ENCODE measurements at regions not wholly inside any gene's neighbourhood (a gene's known extent, or its start where the extent isn't known, plus 50 kb on each side); places are given as distances from the start of the nearest gene placed in this dataset.

DNA sequence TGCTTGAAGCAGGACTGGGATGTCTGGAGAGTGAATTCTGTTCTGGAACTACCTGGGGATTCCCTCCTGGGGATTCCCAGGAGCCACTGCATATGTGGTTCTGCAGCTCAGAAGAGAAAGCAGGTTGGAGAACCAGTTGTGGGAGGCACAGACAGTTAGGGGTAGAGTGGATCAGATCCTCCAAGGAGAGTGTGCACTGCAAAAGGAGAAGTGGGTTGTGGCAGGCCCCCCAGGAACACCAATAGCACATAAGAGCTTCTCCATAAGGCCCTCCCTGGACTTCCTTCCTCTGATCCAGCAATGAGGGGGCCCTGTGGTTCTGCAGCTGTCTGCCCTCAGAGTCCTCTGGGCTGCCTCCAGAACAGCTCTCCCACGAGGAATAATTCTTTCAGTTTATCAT, 369.2 kb upstream of the CNR1 start:
- no peaks in the 10 kb centered on the region for H3K36me3 ChIP-seq (ENCODE audit: low read depth)
- DNase-seq: no peak
- no peak for ATAC-seq
- TF ChIP-seq, protein P1, sequence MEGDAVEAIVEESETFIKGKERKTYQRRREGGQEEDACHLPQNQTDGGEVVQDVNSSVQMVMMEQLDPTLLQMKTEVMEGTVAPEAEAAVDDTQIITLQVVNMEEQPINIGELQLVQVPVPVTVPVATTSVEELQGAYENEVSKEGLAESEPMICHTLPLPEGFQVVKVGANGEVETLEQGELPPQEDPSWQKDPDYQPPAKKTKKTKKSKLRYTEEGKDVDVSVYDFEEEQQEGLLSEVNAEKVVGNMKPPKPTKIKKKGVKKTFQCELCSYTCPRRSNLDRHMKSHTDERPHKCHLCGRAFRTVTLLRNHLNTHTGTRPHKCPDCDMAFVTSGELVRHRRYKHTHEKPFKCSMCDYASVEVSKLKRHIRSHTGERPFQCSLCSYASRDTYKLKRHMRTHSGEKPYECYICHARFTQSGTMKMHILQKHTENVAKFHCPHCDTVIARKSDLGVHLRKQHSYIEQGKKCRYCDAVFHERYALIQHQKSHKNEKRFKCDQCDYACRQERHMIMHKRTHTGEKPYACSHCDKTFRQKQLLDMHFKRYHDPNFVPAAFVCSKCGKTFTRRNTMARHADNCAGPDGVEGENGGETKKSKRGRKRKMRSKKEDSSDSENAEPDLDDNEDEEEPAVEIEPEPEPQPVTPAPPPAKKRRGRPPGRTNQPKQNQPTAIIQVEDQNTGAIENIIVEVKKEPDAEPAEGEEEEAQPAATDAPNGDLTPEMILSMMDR (IDR thresholded peaks at IDR 0.05): no peak
- H3K9me3 ChIP-seq: no peaks in the 10 kb centered on the region
- H3K4me3 ChIP-seq: no peak overlapping the region
- H3K4me1 ChIP-seq (ENCODE audit: low read depth): no peaks in the 10 kb centered on the region
- intact Hi-C loops (cut with DNase I, micrococcal nuclease): no loop called here

DNA sequence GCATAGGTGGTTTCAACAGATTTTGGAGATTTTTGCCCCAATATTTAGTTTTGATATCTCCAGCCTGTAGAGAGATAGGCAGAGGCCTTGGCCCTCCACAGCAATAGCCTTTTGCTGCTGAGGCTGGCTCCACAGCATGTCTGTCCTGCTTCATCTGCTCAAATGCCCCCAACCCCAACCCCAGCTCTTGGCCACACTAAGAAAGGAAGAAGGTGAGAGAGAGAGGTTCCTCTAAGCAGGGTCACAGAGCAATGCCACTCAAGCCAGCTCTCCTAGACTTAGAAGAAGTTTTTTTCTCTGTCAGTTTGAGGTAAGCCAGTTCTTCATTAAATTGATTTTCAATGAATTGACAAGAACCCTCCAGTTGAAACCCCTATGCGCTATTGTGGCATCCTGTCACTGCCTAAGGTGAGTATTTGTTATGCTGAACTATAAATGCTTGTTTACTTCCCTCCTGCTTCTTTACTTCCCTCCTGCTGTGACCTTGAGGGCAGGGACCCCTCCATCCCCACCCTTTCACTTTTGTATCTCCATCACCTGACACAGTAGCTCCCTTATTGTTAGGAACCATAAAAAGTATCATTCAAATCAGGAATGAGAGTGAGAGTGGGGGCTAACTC, 366.2 kb upstream of the CNR1 start:
- intact Hi-C loops (cut with DNase I, micrococcal nuclease): no loop called here
- H3K36me3 ChIP-seq (ENCODE audit: low read depth): no peaks in the 10 kb centered on the region
- H3K9me3 ChIP-seq: no peaks in the 10 kb centered on the region
- no peak overlapping the region for H3K4me3 ChIP-seq
- ATAC-seq (no peak), DNase-seq (no peak)
- H3K4me1 ChIP-seq (ENCODE audit: low read depth): no peaks in the 10 kb centered on the region
- TF ChIP-seq, protein P1 (IDR thresholded peaks at IDR 0.05): no peak

DNA sequence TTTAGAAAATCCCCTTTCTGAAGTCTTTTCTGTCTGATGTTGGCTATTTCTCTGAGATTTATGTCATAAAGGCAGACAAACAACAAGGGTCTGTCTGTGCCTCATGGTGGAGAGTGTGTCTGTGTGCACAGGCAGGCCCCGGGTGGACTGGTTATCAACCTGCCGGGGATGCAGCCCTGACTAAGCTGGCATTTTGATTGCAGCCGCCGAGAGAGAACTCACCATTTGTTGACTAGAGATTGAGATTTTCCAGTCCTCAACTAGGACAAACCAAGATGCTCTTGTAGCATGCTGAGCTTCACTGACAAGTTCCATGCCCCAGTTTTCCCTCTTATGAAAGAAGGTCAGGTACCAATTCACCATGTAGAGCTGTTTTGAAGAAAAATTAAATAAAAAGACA, 363.6 kb upstream of the CNR1 start:
- intact Hi-C loops (cut with DNase I, micrococcal nuclease): no loop called here
- TF ChIP-seq, protein P1 (IDR thresholded peaks at IDR 0.05): no peak
- Histone ChIP-seq H3K4me1 (ENCODE audit: low read depth) (no peaks in the 10 kb centered on the region), H3K9me3 (no peaks in the 10 kb centered on the region), H3K4me3 (no peak overlapping the region), H3K36me3 (ENCODE audit: low read depth) (no peaks in the 10 kb centered on the region)
- ATAC-seq: no peak
- DNase-seq: no peak

DNA sequence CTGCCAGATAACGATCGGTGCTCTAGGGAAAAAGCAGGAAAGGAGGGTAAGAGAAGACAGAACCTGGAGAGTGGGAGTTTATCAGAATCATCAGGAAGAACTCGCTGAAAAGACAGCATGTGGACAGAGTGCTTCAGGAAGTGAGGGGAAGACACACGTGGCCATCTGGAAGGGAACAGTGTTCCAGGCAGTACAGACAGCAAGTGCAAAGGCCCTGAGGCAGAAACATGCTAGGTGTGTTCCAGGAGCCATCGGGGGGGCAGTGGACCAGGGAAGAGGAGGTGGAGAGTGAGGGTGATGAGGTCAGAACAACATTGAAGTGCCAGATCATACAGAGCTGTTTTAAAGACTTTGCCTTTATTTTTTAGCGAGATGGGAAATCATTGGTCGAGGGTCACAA, 354.3 kb upstream of the CNR1 start:
- H3K36me3 ChIP-seq (ENCODE audit: low read depth): no peaks in the 10 kb centered on the region
- DNase-seq: no peak
- no peak overlapping the region for H3K4me3 ChIP-seq
- intact Hi-C loops (cut with DNase I, micrococcal nuclease): no loop called here
- no peaks in the 10 kb centered on the region for H3K9me3 ChIP-seq
- no peaks in the 10 kb centered on the region for H3K4me1 ChIP-seq (ENCODE audit: low read depth)
- no peak for ATAC-seq
- TF ChIP-seq, protein P1 (IDR thresholded peaks at IDR 0.05): no peak

DNA sequence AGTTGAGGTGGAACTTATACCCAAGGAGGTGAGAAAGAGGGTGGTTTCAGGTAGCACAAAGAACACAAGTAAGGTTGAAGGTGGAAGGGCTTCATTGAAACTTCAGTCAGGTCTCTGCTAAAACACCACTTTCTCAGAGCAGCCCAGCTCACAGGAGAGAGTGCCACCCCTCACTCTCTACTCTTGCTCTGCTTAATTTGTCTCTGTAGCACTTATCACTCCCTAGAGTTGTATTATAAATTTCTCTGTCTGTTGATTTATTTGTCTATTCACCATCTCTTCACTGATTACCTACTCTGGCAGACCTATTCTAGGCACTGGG, 353.8 kb upstream of the CNR1 start:
- Histone ChIP-seq H3K9me3 (no peaks in the 10 kb centered on the region), H3K4me1 (ENCODE audit: low read depth) (no peaks in the 10 kb centered on the region), H3K36me3 (ENCODE audit: low read depth) (no peaks in the 10 kb centered on the region), H3K4me3 (no peak overlapping the region)
- intact Hi-C loops (cut with DNase I, micrococcal nuclease): no loop called here
- DNase-seq (no peak), ATAC-seq (no peak)
- TF ChIP-seq, protein P1 (IDR thresholded peaks at IDR 0.05): no peak
